HCT116 (cell line): ENCODE measurements at regions not wholly inside any gene's neighbourhood (a gene's known extent, or its start where the extent isn't known, plus 50 kb on each side); places are given as distances from the start of the nearest gene placed in this dataset.

ENCODE experiments used
- ATAC-seq: fragments of 200-7000 bp; cut with Tn5 transposase; 2 replicates; pipeline ENCODE4 v1.9.1; 2020; ENCODE audit warnings: mild to moderate bottlenecking, moderate library complexity
- BruUV-seq: library from RNA; stranded (reverse); fragments of 400-500 nt; replicated peaks from 2 replicates; lab custom pipeline; 2021; lab: Mats Ljungman, UMichigan
- CTCF ChIA-PET: fragments of 300-600 bp; sonication (Branson Sonifier 250); formaldehyde crosslinking; loops from one replicate; lab custom pipeline; 2021; ENCODE audit warnings: antibody characterized with exemption; lab: Charles Lee
- POLR2A ChIA-PET: fragments of 300-600, 350-600 bp; sonication (Branson Sonifier 250); formaldehyde crosslinking; loops from one replicate; lab custom pipeline; 2021; ENCODE audit warnings: antibody characterized with exemption; lab: Charles Lee
- RAD21 ChIA-PET, 2 experiments: fragments of 300-600 bp; sonication (Branson Sonifier 250); formaldehyde crosslinking; loops; one replicate each; lab custom pipeline; 2023; ENCODE audit warnings: low total read pairs in 2 of 2; ENCODE audit not compliant: uncharacterized antibody in 2 of 2, unreplicated experiment in 2 of 2, low non-redundant PET in 1 of 2; lab: Charles Lee
- DNase-seq: peaks from one replicate; pipeline ENCODE4 v3.0.0-alpha.2; 2010; ENCODE audit warnings: low read depth, low spot score
- H2AFZ ChIP-seq: fragments of 200-600 bp; shearing (Covaris generic), sonication (generic); 2 replicates; pipeline ENCODE4 v1.6.1; 2017; ENCODE audit warnings: low read depth, mixed run types, mixed read lengths, antibody characterized with exemption, low read length; ENCODE audit not compliant: poor library complexity, severe bottlenecking
- H3K27ac ChIP-seq: 2 replicates; pipeline ENCODE4 v1.5.1; 2012; ENCODE audit warnings: low read depth, low read length
- H3K27me3 ChIP-seq: fragments of 200-600 bp; sonication (generic); 2 replicates; pipeline ENCODE4 v1.6.1; 2016; ENCODE audit warnings: mixed run types, low read length, mixed read lengths; ENCODE audit not compliant: insufficient read depth
- H3K36me3 ChIP-seq, 2 experiments: fragments of 200-500 bp in 1 of 2; fragments of 200-600 bp in 1 of 2; sonication (Bioruptor generic) in 1 of 2; sonication (generic) in 1 of 2; 2 replicates each; pipeline versions ENCODE4 v1.5.1 to v1.6.1; 2014 to 2016; ENCODE audit warnings: low read length in 2 of 2, inconsistent platforms in 1 of 2, mixed read lengths in 1 of 2, mixed run types in 1 of 2; ENCODE audit not compliant: insufficient read depth in 2 of 2, control insufficient read depth in 1 of 2
- H3K4me1 ChIP-seq, 2 experiments: fragments of 200-600 bp in 1 of 2; sonication (generic) in 1 of 2; 2 replicates each; pipeline versions ENCODE4 v1.5.1 to v1.6.1; 2012 to 2017; ENCODE audit warnings: low read length in 2 of 2, inconsistent platforms in 1 of 2, mild to moderate bottlenecking in 1 of 2, mixed read lengths in 1 of 2, mixed run types in 1 of 2, moderate library complexity in 1 of 2; ENCODE audit not compliant: insufficient read depth in 2 of 2, control insufficient read depth in 1 of 2
- H3K4me2 ChIP-seq: fragments of 200-600 bp; sonication (generic); 2 replicates; pipeline ENCODE4 v1.6.1; 2017; ENCODE audit warnings: mixed run types, low read length, mixed read lengths
- H3K4me3 ChIP-seq, 2 experiments: fragments of 200-600 bp in 1 of 2; sonication (generic) in 1 of 2; replicated peaks in 1 of 2; 2 replicates each; pipeline ENCODE4 v1.5.1; 2011 to 2016; ENCODE audit warnings: low read length in 2 of 2, control low read depth in 1 of 2, low read depth in 1 of 2, mild to moderate bottlenecking in 1 of 2, mixed read lengths in 1 of 2, mixed run types in 1 of 2
- H3K79me2 ChIP-seq: fragments of 200-600 bp; sonication (generic); 2 replicates; pipeline ENCODE4 v1.6.1; 2017; ENCODE audit warnings: mild to moderate bottlenecking, mixed run types, low read length, moderate library complexity, mixed read lengths; ENCODE audit not compliant: insufficient read depth
- H3K9ac ChIP-seq: fragments of 200-600 bp; sonication (generic); 2 replicates; pipeline ENCODE4 v1.6.1; 2016; ENCODE audit warnings: low read length, mixed read lengths
- H3K9me2 ChIP-seq: fragments of 200-600 bp; sonication (generic), shearing (Covaris generic); 2 replicates; pipeline ENCODE4 v1.6.1; 2017; ENCODE audit warnings: mixed run types, mild to moderate bottlenecking, moderate library complexity; ENCODE audit not compliant: insufficient read depth
- H3K9me3 ChIP-seq, 2 experiments: fragments of 200-500 bp in 1 of 2; fragments of 200-600 bp in 1 of 2; sonication (Bioruptor generic) in 1 of 2; sonication (generic) in 1 of 2; 2 replicates each; pipeline ENCODE4 v1.6.1; 2014 to 2017; ENCODE audit warnings: low read length in 2 of 2, mixed read lengths in 2 of 2, inconsistent platforms in 1 of 2, low read depth in 1 of 2, mild to moderate bottlenecking in 1 of 2, mixed run types in 1 of 2, moderate library complexity in 1 of 2; ENCODE audit not compliant: control insufficient read depth in 1 of 2, insufficient read depth in 1 of 2
- H4K20me1 ChIP-seq: fragments of 200-600 bp; sonication (generic), shearing (Covaris generic); 2 replicates; pipeline ENCODE4 v1.6.1; 2017; ENCODE audit warnings: mixed run types, mild to moderate bottlenecking, moderate library complexity; ENCODE audit not compliant: insufficient read depth
- CBX3 ChIP-seq: IDR thresholded peaks from 2 replicates; pipeline ENCODE4 v1.6.1; 2012; ENCODE audit warnings: low read depth
- CEBPB ChIP-seq: IDR thresholded peaks from 2 replicates; pipeline ENCODE4 v1.6.1; 2012; ENCODE audit warnings: low read depth
- EGR1 ChIP-seq: IDR thresholded peaks from 2 replicates; pipeline ENCODE4 v1.6.1; 2012; ENCODE audit warnings: low read depth
- ELF1 ChIP-seq: IDR thresholded peaks from 2 replicates; pipeline ENCODE4 v1.6.1; 2012; ENCODE audit warnings: low read depth, borderline replicate concordance
- EZH2phosphoT487 ChIP-seq: fragments of 200-600 bp; IDR thresholded peaks from 2 replicates; pipeline ENCODE4 v1.6.1; 2018; ENCODE audit warnings: antibody characterized with exemption, borderline replicate concordance
- FOSL1 ChIP-seq: IDR thresholded peaks from 2 replicates; pipeline ENCODE4 v1.6.1; 2012; ENCODE audit warnings: low read depth
- JUND ChIP-seq: IDR thresholded peaks from 2 replicates; pipeline ENCODE4 v1.6.1; 2012
- POLR2A ChIP-seq: IDR thresholded peaks from 2 replicates; pipeline ENCODE4 v1.7.0; 2011; ENCODE audit warnings: borderline replicate concordance; ENCODE audit not compliant: insufficient read depth, insufficient read length; ENCODE audit errors: extremely low read depth
- RAD21 ChIP-seq: IDR thresholded peaks from 2 replicates; pipeline ENCODE4 v1.6.1; 2012; ENCODE audit warnings: low read depth, mild to moderate bottlenecking
- SIN3A ChIP-seq: IDR thresholded peaks from 2 replicates; pipeline ENCODE4 v1.6.1; 2012; ENCODE audit warnings: low read depth
- SP1 ChIP-seq: IDR thresholded peaks from 2 replicates; pipeline ENCODE4 v1.6.1; 2012; ENCODE audit warnings: low read depth
- SRF ChIP-seq: IDR thresholded peaks from 2 replicates; pipeline ENCODE4 v1.6.1; 2012; ENCODE audit warnings: low read depth
- TCF7L2 ChIP-seq: IDR thresholded peaks from 2 replicates; pipeline ENCODE4 v1.7.0; 2011; ENCODE audit warnings: borderline replicate concordance, inconsistent platforms; ENCODE audit not compliant: insufficient read depth, insufficient read length; ENCODE audit errors: extremely low read depth
- YY1 ChIP-seq: IDR thresholded peaks from 2 replicates; pipeline ENCODE4 v1.6.1; 2011; ENCODE audit warnings: low read length, low read depth, moderate library complexity, mild to moderate bottlenecking; ENCODE audit not compliant: insufficient replicate concordance; ENCODE audit errors: extremely low read depth
- ZNF274 ChIP-seq: fragments of 200-500 bp; sonication (Bioruptor generic); IDR thresholded peaks from 2 replicates; pipeline ENCODE4 v1.6.1; 2014; ENCODE audit warnings: mild to moderate bottlenecking, low read depth, low read length, inconsistent platforms
- intact Hi-C: fragments of 100-400 bp; cut with micrococcal nuclease; formaldehyde crosslinking; loops from 2 replicates; pipeline ENCODE4 v1.10.0; 2022
- TF ChIP-seq, protein P1 (sequence below): IDR thresholded peaks from 2 replicates; pipeline ENCODE4 v1.6.1; 2012; ENCODE audit warnings: low read depth
- TF ChIP-seq, protein P2 (sequence below): IDR thresholded peaks from 2 replicates; pipeline ENCODE4 v1.6.1; 2012
- TF ChIP-seq, protein P3 (sequence below): IDR thresholded peaks from 2 replicates; pipeline ENCODE4 v1.6.1; 2012
- TF ChIP-seq, protein P4 (sequence below): IDR thresholded peaks from 2 replicates; pipeline ENCODE4 v1.6.1; 2011; ENCODE audit warnings: mild to moderate bottlenecking, low read length, moderate library complexity; ENCODE audit not compliant: insufficient replicate concordance; ENCODE audit errors: extremely low read depth
- TF ChIP-seq, protein P5 (sequence below), 3 experiments: fragments of 200-600 bp in 1 of 3; sonication (generic) in 1 of 3; IDR thresholded peaks in 2 of 3; conservative IDR thresholded peaks in 1 of 3; 2 replicates each; pipeline ENCODE4 v1.5.1; 2012 to 2017; ENCODE audit warnings: low read depth in 2 of 3, low read length in 2 of 3, antibody characterized with exemption in 1 of 3, borderline replicate concordance in 1 of 3, control low read depth in 1 of 3, mild to moderate bottlenecking in 1 of 3, mixed read lengths in 1 of 3, mixed run types in 1 of 3, moderate library complexity in 1 of 3; ENCODE audit not compliant: insufficient read depth in 1 of 3

DNA sequence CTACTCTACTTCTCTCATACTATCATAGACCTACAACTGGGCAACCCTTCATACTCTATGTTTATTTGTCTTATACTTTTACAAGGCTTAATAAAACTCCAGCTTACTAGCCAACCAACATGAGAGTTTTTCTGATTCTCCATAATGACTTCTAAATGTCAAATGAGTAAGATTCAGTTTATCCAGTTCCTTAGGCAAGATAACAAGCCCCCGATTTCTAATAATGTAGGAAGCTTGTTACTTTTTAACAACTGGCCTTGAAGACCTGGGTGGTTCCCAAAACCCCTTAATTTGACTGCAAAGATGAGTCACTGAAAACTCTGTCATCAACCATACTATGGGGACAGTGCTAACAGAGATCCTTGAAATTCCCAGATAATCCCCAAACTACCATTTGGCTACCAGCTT is 294.6 kb upstream of the ACTBL2 start:
- H3K27ac ChIP-seq: no peak overlapping the region
- TF ChIP-seq, protein P1, sequence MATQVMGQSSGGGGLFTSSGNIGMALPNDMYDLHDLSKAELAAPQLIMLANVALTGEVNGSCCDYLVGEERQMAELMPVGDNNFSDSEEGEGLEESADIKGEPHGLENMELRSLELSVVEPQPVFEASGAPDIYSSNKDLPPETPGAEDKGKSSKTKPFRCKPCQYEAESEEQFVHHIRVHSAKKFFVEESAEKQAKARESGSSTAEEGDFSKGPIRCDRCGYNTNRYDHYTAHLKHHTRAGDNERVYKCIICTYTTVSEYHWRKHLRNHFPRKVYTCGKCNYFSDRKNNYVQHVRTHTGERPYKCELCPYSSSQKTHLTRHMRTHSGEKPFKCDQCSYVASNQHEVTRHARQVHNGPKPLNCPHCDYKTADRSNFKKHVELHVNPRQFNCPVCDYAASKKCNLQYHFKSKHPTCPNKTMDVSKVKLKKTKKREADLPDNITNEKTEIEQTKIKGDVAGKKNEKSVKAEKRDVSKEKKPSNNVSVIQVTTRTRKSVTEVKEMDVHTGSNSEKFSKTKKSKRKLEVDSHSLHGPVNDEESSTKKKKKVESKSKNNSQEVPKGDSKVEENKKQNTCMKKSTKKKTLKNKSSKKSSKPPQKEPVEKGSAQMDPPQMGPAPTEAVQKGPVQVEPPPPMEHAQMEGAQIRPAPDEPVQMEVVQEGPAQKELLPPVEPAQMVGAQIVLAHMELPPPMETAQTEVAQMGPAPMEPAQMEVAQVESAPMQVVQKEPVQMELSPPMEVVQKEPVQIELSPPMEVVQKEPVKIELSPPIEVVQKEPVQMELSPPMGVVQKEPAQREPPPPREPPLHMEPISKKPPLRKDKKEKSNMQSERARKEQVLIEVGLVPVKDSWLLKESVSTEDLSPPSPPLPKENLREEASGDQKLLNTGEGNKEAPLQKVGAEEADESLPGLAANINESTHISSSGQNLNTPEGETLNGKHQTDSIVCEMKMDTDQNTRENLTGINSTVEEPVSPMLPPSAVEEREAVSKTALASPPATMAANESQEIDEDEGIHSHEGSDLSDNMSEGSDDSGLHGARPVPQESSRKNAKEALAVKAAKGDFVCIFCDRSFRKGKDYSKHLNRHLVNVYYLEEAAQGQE: no peak
- TF ChIP-seq, protein P2, sequence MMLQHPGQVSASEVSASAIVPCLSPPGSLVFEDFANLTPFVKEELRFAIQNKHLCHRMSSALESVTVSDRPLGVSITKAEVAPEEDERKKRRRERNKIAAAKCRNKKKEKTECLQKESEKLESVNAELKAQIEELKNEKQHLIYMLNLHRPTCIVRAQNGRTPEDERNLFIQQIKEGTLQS: no peak
- TF ChIP-seq ZNF274: no peak
- no peak for TF ChIP-seq EZH2phosphoT487
- TF ChIP-seq, protein P3, sequence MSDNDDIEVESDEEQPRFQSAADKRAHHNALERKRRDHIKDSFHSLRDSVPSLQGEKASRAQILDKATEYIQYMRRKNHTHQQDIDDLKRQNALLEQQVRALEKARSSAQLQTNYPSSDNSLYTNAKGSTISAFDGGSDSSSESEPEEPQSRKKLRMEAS: no peak
- TF ChIP-seq SIN3A: no peak
- no peak for TF ChIP-seq YY1
- TF ChIP-seq CBX3: no peak
- no peak for TF ChIP-seq CEBPB
- TF ChIP-seq SRF: no peak
- TF ChIP-seq, protein P4, sequence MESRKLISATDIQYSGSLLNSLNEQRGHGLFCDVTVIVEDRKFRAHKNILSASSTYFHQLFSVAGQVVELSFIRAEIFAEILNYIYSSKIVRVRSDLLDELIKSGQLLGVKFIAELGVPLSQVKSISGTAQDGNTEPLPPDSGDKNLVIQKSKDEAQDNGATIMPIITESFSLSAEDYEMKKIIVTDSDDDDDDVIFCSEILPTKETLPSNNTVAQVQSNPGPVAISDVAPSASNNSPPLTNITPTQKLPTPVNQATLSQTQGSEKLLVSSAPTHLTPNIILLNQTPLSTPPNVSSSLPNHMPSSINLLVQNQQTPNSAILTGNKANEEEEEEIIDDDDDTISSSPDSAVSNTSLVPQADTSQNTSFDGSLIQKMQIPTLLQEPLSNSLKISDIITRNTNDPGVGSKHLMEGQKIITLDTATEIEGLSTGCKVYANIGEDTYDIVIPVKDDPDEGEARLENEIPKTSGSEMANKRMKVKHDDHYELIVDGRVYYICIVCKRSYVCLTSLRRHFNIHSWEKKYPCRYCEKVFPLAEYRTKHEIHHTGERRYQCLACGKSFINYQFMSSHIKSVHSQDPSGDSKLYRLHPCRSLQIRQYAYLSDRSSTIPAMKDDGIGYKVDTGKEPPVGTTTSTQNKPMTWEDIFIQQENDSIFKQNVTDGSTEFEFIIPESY: no peak
- no peak for TF ChIP-seq EGR1
- TF ChIP-seq TCF7L2: no peak
- TF ChIP-seq POLR2A: no peak
- no peak for TF ChIP-seq SP1
- no peak for TF ChIP-seq RAD21
- TF ChIP-seq JUND: no peak
- TF ChIP-seq ELF1: no peak
- no peak for TF ChIP-seq FOSL1
- TF ChIP-seq, protein P5, sequence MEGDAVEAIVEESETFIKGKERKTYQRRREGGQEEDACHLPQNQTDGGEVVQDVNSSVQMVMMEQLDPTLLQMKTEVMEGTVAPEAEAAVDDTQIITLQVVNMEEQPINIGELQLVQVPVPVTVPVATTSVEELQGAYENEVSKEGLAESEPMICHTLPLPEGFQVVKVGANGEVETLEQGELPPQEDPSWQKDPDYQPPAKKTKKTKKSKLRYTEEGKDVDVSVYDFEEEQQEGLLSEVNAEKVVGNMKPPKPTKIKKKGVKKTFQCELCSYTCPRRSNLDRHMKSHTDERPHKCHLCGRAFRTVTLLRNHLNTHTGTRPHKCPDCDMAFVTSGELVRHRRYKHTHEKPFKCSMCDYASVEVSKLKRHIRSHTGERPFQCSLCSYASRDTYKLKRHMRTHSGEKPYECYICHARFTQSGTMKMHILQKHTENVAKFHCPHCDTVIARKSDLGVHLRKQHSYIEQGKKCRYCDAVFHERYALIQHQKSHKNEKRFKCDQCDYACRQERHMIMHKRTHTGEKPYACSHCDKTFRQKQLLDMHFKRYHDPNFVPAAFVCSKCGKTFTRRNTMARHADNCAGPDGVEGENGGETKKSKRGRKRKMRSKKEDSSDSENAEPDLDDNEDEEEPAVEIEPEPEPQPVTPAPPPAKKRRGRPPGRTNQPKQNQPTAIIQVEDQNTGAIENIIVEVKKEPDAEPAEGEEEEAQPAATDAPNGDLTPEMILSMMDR (IDR thresholded peaks at IDR 0.05 in 2 of 3, conservative IDR thresholded peaks at IDR 0.05 in 1 of 3; ENCODE audit: borderline replicate concordance in 1 of 3, insufficient read depth in 1 of 3, low read depth in 2 of 3, low read length in 2 of 3): no peak
- no peaks in the 10 kb centered on the region for H3K79me2 ChIP-seq
- no peaks in the 10 kb centered on the region for H3K9me3 ChIP-seq
- no peak overlapping the region for H3K9ac ChIP-seq
- no peaks in the 10 kb centered on the region for H3K27me3 ChIP-seq
- CTCF ChIA-PET: interaction anchor here (1.6 to 4.6 kb wide), 3 partner anchors 127 to 684 kb away, joined by 6 to 36 read pairs (median 19); partner anchors contain the start of gene PLK2
- peaks cover 0 to 8% of the 10 kb centered on the region in 2 experiments; a peak in 1 of 4 replicates for H3K4me1 ChIP-seq
- POLR2A ChIA-PET: no interaction called here
- H3K4me2 ChIP-seq: no peak overlapping the region
- H3K36me3 ChIP-seq: no peaks in the 10 kb centered on the region
- no TSS peak for BruUV-seq
- intact Hi-C loops: no loop called here
- RAD21 ChIA-PET: no interaction called here
- no peaks in the 10 kb centered on the region for H3K9me2 ChIP-seq
- no peak for ATAC-seq
- DNase-seq: no peak
- H4K20me1 ChIP-seq: no peaks in the 10 kb centered on the region
- H2AFZ ChIP-seq: peak overlapping the region; percentile 17
- H3K4me3 ChIP-seq: no peak overlapping the region
